Thyroid gland (tissue), 4 donors: ENCODE measurements at regions not wholly inside any gene's neighbourhood (a gene's known extent, or its start where the extent isn't known, plus 50 kb on each side); places are given as distances from the start of the nearest gene placed in this dataset.

Experiments
- DNase-seq, 2 donors: peaks; one replicate each; pipeline ENCODE4 v3.0.0-alpha.2; 2019
- H3K27ac ChIP-seq, 3 donors: fragments of 200-600 bp; sonication (generic); 1 replicate in 2 of 3; 2 replicates in 1 of 3; pipeline ENCODE4 v1.5.1; 2016 to 2019; ENCODE audit warnings: mild to moderate bottlenecking in 1 of 3, moderate library complexity in 1 of 3
- H3K27me3 ChIP-seq: fragments of 200-600 bp; sonication (generic); one replicate; pipeline ENCODE4 v1.5.1; 2019
- H3K36me3 ChIP-seq, 2 donors: fragments of 200-600 bp; sonication (generic); one replicate each; pipeline ENCODE4 v1.5.1; 2016 to 2019
- H3K4me1 ChIP-seq, 2 donors: fragments of 200-600 bp; sonication (generic); one replicate each; pipeline ENCODE4 v1.5.1; 2017 to 2019
- H3K4me3 ChIP-seq, 3 donors: fragments of 200-600 bp; sonication (generic); replicated peaks in 1 of 3; 1 replicate in 2 of 3; 2 replicates in 1 of 3; pipeline ENCODE4 v1.5.1; 2016; ENCODE audit warnings: mild to moderate bottlenecking in 1 of 3
- H3K9me3 ChIP-seq: fragments of 200-600 bp; sonication (generic); one replicate; pipeline ENCODE4 v1.5.1; 2017
- POLR2A ChIP-seq, 2 donors: fragments of 450-650 bp; IDR thresholded peaks; one replicate each; pipeline ENCODE4 v1.6.1; 2017; ENCODE audit warnings: antibody characterized with exemption in 2 of 2, mild to moderate bottlenecking in 2 of 2, moderate library complexity in 1 of 2
- WGBS, 2 donors: methylation state at CpG; one replicate each; pipeline ENCODE4 v1.1.5; 2017; 5-methylcytosine and 5-hydroxymethylcytosine counted together
- intact Hi-C: fragments of 100-400 bp; cut with DNase I; formaldehyde crosslinking; loops from one replicate; pipeline ENCODE4 v1.15.1; 2023
- TF ChIP-seq, protein P1 (sequence below), 6 experiments: fragments of 200-600 bp in 3 of 6; fragments of 450-650 bp in 3 of 6; sonication (generic) in 3 of 6; IDR thresholded peaks; one replicate each; pipeline ENCODE4 v1.5.1; 2016 to 2019; ENCODE audit warnings: antibody characterized with exemption in 6 of 6, mild to moderate bottlenecking in 2 of 6, inconsistent platforms in 1 of 6, moderate library complexity in 1 of 6

GRCh38 chr7:57256637-57257375 lies 124.6 kb upstream of the ZNF479 start:
- WGBS, 2 donors = 76 to 84% methylated on average over 33 to 40 of the region's 44 CpGs
- intact Hi-C loops = no loop called here
- H3K9me3 ChIP-seq = no peaks in the 10 kb centered on the region
- no peaks in the 10 kb centered on the region for H3K4me1 ChIP-seq
- TF ChIP-seq, protein P1, sequence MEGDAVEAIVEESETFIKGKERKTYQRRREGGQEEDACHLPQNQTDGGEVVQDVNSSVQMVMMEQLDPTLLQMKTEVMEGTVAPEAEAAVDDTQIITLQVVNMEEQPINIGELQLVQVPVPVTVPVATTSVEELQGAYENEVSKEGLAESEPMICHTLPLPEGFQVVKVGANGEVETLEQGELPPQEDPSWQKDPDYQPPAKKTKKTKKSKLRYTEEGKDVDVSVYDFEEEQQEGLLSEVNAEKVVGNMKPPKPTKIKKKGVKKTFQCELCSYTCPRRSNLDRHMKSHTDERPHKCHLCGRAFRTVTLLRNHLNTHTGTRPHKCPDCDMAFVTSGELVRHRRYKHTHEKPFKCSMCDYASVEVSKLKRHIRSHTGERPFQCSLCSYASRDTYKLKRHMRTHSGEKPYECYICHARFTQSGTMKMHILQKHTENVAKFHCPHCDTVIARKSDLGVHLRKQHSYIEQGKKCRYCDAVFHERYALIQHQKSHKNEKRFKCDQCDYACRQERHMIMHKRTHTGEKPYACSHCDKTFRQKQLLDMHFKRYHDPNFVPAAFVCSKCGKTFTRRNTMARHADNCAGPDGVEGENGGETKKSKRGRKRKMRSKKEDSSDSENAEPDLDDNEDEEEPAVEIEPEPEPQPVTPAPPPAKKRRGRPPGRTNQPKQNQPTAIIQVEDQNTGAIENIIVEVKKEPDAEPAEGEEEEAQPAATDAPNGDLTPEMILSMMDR (IDR thresholded peaks at IDR 0.05) = no peak
- no peak for TF ChIP-seq POLR2A (IDR thresholded peaks at IDR 0.05)
- DNase-seq = no peak
- no peak overlapping the region for H3K27ac ChIP-seq
- no peak overlapping the region for H3K4me3 ChIP-seq
- H3K36me3 ChIP-seq = no peaks in the 10 kb centered on the region
- H3K27me3 ChIP-seq = no peaks in the 10 kb centered on the region

GRCh38 chr7:57274535-57275283 lies 142.5 kb upstream of the ZNF479 start:
- no peaks in the 10 kb centered on the region for H3K9me3 ChIP-seq
- WGBS, 2 donors = 37 to 63% methylated on average over 1 of the region's 1 CpG
- TF ChIP-seq, protein P1 (IDR thresholded peaks at IDR 0.05) = no peak
- no peak for TF ChIP-seq POLR2A (IDR thresholded peaks at IDR 0.05)

GRCh38 chr7:57300747-57301146 lies 149.2 kb upstream of the ZNF716 start:
- WGBS, 2 donors = 73% methylated on average over 4 of the region's 4 CpGs

More at GRCh38 chr7:57274535-57275283, 142.5 kb upstream of the ZNF479 start:
- Histone ChIP-seq H3K27ac (no peak overlapping the region), H3K27me3 (no peaks in the 10 kb centered on the region), H3K4me1 (no peaks in the 10 kb centered on the region), H3K36me3 (no peaks in the 10 kb centered on the region), H3K4me3 (no peak overlapping the region)
- DNase-seq = no peak
- intact Hi-C loops = no loop called here

GRCh38 chr7:57305192-57305748 lies 144.7 kb upstream of the ZNF716 start:
- Histone ChIP-seq H3K9me3 (no peaks in the 10 kb centered on the region), H3K4me3 (no peak overlapping the region), H3K27ac (no peak overlapping the region), H3K4me1 (no peaks in the 10 kb centered on the region), H3K36me3 (no peaks in the 10 kb centered on the region), H3K27me3 (no peaks in the 10 kb centered on the region)
- 50 to 52% methylated on average over 16 to 17 of the region's 17 CpGs for WGBS, 2 donors
- intact Hi-C loops = no loop called here
- no peak for DNase-seq
- TF ChIP-seq, protein P1 (IDR thresholded peaks at IDR 0.05) = peak in 1 of 6 experiments; percentile 9
- no peak for TF ChIP-seq POLR2A (IDR thresholded peaks at IDR 0.05)

More at GRCh38 chr7:57300747-57301146, 149.2 kb upstream of the ZNF716 start:
- no peaks in the 10 kb centered on the region for H3K27me3 ChIP-seq
- no peaks in the 10 kb centered on the region for H3K9me3 ChIP-seq
- intact Hi-C loops = no loop called here
- no peak for TF ChIP-seq POLR2A (IDR thresholded peaks at IDR 0.05)
- TF ChIP-seq, protein P1 (IDR thresholded peaks at IDR 0.05) = no peak
- H3K36me3 ChIP-seq = no peaks in the 10 kb centered on the region
- H3K27ac ChIP-seq = no peak overlapping the region
- no peak for DNase-seq
- no peak overlapping the region for H3K4me3 ChIP-seq
- H3K4me1 ChIP-seq = no peaks in the 10 kb centered on the region
